ENCODE measurements at regions not wholly inside any gene's neighbourhood (a gene's known extent, or its start where the extent isn't known, plus 50 kb on each side); places are given as distances from the start of the nearest gene placed in this dataset.
"Not testable (repeated sequence)": the region's sequence is repeated elsewhere in the genome, so short reads cannot be mapped to it uniquely, and the experiment has no call there.

DNA sequence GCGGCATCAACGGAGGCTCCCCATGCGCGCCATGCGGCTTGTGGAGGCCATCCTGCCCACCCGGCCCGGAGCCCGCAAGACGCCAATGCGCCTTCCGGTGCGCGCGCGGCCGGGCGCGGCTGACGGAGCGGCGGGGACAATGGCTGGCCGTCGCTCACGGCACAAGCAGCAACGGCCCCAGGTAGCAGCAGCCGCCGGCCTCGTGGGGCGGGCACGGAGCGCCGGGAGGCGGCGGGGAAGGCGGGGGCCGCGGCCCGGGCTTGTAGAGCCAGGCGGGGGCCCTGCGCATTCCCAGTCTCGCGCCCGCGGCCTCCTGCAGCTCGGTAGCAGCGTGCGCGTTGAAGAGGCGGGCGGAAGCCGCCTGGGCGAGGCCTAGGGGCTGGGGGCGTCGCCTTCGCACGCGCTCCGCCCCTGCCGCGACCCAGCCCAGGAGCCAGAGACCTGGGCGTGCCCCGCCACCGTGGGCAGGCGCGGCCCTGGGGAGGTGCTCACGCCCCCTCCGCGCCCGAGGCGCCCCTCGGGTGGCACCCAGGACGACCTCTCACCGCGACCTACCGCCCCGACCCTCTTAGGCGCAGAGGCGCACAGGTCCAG is 207.1 kb upstream of the PRKX start:
- BruUV-seq (replicated peaks); H3K79me2 ChIP-seq (ENCODE audit: low read length); H3F3A ChIP-seq (ENCODE audit: low read length, unreplicated experiment); H3K9ac ChIP-seq (ENCODE audit: low read length); H3K9me2 ChIP-seq (replicated peaks; ENCODE audit: low read length); H3K27ac ChIP-seq (ENCODE audit: low read length); H3K27me3 ChIP-seq (ENCODE audit: low read length); H3K36me3 ChIP-seq (ENCODE audit: low read depth, low read length); intact Hi-C loops (cut with micrococcal nuclease); H3K4me1 ChIP-seq (ENCODE audit: insufficient read depth, low read length); H3K4me2 ChIP-seq (ENCODE audit: low read length); H2AFZ ChIP-seq (ENCODE audit: low read length); DNase-seq; CTCF ChIA-PET; H3K9me3 ChIP-seq (ENCODE audit: low read length); POLR2A ChIA-PET (ENCODE audit: unreplicated experiment); H3K4me3 ChIP-seq (ENCODE audit: low read length); H4K20me1 ChIP-seq (ENCODE audit: low read length): not testable (repeated sequence)
- ATAC-seq, result peak; percentile 97

DNA sequence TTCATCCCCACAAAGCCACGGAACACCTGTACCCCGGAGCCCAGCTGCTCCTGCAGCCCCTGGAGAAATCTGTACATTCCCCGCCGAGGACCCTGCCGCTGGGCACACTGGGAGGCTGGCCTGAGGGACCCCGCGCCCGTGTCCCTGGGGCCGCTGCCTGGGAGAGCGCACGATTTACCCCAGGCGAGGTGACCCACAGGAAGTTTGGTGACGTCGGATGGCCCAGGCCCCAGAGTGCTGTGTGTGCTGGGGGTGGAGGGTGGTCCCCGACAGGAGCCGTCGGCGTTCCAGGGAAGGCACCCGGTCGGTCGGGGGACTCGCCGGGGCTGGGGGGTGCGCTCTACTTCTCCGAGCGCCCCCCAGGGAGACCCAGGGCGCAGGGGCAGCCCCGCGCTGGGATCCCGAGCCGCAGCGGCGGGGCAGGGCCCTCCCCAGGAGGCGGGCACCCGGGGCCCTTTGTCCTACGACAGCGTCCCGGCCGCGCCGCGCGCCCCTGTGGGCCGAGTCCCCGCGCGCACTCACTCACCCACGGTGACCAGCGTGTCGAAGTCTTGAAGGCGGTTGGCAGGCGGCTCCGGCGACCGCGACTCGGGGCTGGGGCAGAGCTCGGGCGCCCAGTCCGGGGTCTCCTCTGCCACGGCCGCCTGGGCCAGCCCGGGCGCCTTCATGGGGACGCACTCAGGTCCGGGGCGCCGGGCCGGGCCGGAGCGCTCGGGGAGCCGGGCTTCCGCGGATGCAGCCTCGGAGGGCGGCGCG is 206.4 kb upstream of the PRKX start:
- H3K27ac ChIP-seq (ENCODE audit: low read length); H3K9me3 ChIP-seq (ENCODE audit: low read length); H2AFZ ChIP-seq (ENCODE audit: low read length); H3F3A ChIP-seq (ENCODE audit: low read length, unreplicated experiment); H4K20me1 ChIP-seq (ENCODE audit: low read length); H3K9me2 ChIP-seq (replicated peaks; ENCODE audit: low read length); intact Hi-C loops (cut with micrococcal nuclease); DNase-seq; H3K79me2 ChIP-seq (ENCODE audit: low read length); H3K9ac ChIP-seq (ENCODE audit: low read length); POLR2A ChIA-PET (ENCODE audit: unreplicated experiment); H3K4me1 ChIP-seq (ENCODE audit: insufficient read depth, low read length); H3K36me3 ChIP-seq (ENCODE audit: low read depth, low read length); CTCF ChIA-PET; H3K4me2 ChIP-seq (ENCODE audit: low read length); H3K4me3 ChIP-seq (ENCODE audit: low read length); H3K27me3 ChIP-seq (ENCODE audit: low read length); BruUV-seq (replicated peaks): not testable (repeated sequence)
- peak; percentile 49 for ATAC-seq

DNA sequence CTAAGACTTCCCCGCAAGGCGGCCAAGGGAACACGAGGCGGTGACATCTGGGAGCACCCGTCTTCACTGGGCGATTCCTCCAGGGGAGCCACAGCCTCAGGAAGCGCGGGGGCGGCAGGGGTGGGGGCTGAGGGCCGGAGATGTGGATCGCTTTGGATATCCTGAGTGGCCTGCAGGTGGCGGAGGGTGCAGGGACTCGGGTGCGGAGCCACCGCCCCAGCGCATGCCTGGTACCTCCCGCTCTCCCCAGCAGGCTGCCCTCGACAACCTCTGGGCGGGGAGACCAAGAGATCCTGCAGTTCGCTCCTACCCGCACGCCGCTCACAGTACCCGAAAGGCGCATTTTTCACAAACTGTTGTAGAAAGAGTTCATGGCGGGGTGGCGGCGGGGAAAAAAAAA is 201.4 kb upstream of the PRKX start:
- BruUV-seq (replicated peaks); CTCF ChIA-PET; H4K20me1 ChIP-seq (ENCODE audit: low read length); DNase-seq; H3K36me3 ChIP-seq (ENCODE audit: low read depth, low read length); H3K27ac ChIP-seq (ENCODE audit: low read length); H3K9ac ChIP-seq (ENCODE audit: low read length); H3K27me3 ChIP-seq (ENCODE audit: low read length); H3K79me2 ChIP-seq (ENCODE audit: low read length); H3K4me3 ChIP-seq (ENCODE audit: low read length); H3K9me2 ChIP-seq (replicated peaks; ENCODE audit: low read length); POLR2A ChIA-PET (ENCODE audit: unreplicated experiment); H3K4me1 ChIP-seq (ENCODE audit: insufficient read depth, low read length); ATAC-seq; H3K4me2 ChIP-seq (ENCODE audit: low read length); H2AFZ ChIP-seq (ENCODE audit: low read length); H3F3A ChIP-seq (ENCODE audit: low read length, unreplicated experiment); H3K9me3 ChIP-seq (ENCODE audit: low read length); intact Hi-C loops (cut with micrococcal nuclease): not testable (repeated sequence)

DNA sequence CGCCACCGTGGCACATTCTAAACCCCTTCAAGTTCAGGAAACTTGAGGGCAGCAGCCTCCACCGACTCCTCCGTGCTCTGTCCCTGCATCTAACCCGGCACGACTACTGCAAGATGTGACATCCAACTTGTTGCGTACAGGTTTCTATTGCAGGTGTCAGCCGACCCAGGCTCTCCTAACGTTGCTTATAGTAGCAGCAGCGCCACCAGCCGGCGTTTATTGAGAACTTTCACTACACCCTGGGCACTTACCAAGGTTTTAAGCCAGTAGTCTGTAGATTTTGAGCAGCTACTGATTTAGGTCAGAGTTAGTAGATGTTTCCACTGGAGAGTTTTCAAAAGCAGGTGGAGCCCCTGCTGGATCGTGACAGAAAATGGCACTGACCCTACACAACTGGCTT is 200.6 kb upstream of the PRKX start:
- H3K36me3 ChIP-seq (ENCODE audit: low read depth, low read length); BruUV-seq (replicated peaks); H3K79me2 ChIP-seq (ENCODE audit: low read length); H3K4me2 ChIP-seq (ENCODE audit: low read length); H3K27me3 ChIP-seq (ENCODE audit: low read length); H2AFZ ChIP-seq (ENCODE audit: low read length); H3K9me2 ChIP-seq (replicated peaks; ENCODE audit: low read length); POLR2A ChIA-PET (ENCODE audit: unreplicated experiment); H3K9ac ChIP-seq (ENCODE audit: low read length); H3K4me3 ChIP-seq (ENCODE audit: low read length); ATAC-seq; DNase-seq; H3F3A ChIP-seq (ENCODE audit: low read length, unreplicated experiment); H3K4me1 ChIP-seq (ENCODE audit: insufficient read depth, low read length); H3K27ac ChIP-seq (ENCODE audit: low read length); H3K9me3 ChIP-seq (ENCODE audit: low read length); CTCF ChIA-PET; H4K20me1 ChIP-seq (ENCODE audit: low read length); intact Hi-C loops (cut with micrococcal nuclease): not testable (repeated sequence)

DNA sequence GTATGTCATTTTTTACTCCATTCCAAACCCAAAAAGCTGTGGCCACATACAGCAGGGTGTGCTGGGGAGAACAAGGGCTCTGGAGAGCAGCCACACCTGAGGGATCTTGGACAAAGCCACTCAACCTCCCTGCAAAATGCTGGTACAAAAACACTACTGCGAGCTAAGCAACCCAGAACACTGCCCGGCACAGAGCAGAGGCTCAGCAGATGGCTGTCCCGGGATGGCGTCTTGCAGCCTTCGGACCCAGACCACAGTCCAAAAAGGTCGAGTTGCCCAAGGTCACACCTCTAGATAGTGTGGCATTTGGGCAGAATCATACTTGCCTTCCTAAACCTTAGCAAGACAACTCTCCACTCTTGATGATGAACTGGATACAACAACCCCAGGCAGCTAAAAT is 197.6 kb upstream of the PRKX start:
- ATAC-seq; H2AFZ ChIP-seq (ENCODE audit: low read length); BruUV-seq (replicated peaks); H3K4me3 ChIP-seq (ENCODE audit: low read length); H3K79me2 ChIP-seq (ENCODE audit: low read length); H3K27me3 ChIP-seq (ENCODE audit: low read length); H3K4me2 ChIP-seq (ENCODE audit: low read length); H3K9ac ChIP-seq (ENCODE audit: low read length); H3K9me3 ChIP-seq (ENCODE audit: low read length); CTCF ChIA-PET; H3K36me3 ChIP-seq (ENCODE audit: low read depth, low read length); H3K27ac ChIP-seq (ENCODE audit: low read length); POLR2A ChIA-PET (ENCODE audit: unreplicated experiment); intact Hi-C loops (cut with micrococcal nuclease); H3F3A ChIP-seq (ENCODE audit: low read length, unreplicated experiment); H3K9me2 ChIP-seq (replicated peaks; ENCODE audit: low read length); H3K4me1 ChIP-seq (ENCODE audit: insufficient read depth, low read length); DNase-seq; H4K20me1 ChIP-seq (ENCODE audit: low read length): not testable (repeated sequence)

DNA sequence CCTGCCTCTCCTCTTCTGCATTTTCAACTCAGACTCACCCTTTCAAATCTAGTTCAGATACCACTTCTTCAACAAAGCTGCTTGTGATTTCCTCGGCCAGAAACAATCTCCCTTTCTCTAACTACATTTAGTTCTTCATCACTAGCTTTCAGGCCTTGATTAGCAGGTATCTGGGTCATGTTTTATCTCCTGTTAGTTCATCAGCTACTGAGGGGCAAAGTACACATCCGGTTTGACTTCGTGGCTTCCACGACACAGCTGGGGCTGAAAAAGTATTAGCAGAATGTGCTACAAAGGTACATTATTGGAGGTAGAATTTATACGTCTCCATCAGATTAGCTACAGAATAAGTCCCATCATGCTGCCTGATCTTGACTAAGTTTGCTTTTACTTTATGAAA is 197.2 kb upstream of the PRKX start:
- intact Hi-C loops (cut with micrococcal nuclease); H4K20me1 ChIP-seq (ENCODE audit: low read length); H3F3A ChIP-seq (ENCODE audit: low read length, unreplicated experiment); H3K27ac ChIP-seq (ENCODE audit: low read length); H2AFZ ChIP-seq (ENCODE audit: low read length); H3K79me2 ChIP-seq (ENCODE audit: low read length); CTCF ChIA-PET; H3K27me3 ChIP-seq (ENCODE audit: low read length); ATAC-seq; H3K9me2 ChIP-seq (replicated peaks; ENCODE audit: low read length); POLR2A ChIA-PET (ENCODE audit: unreplicated experiment); H3K4me2 ChIP-seq (ENCODE audit: low read length); DNase-seq; H3K36me3 ChIP-seq (ENCODE audit: low read depth, low read length); H3K4me1 ChIP-seq (ENCODE audit: insufficient read depth, low read length); H3K9me3 ChIP-seq (ENCODE audit: low read length); BruUV-seq (replicated peaks); H3K9ac ChIP-seq (ENCODE audit: low read length); H3K4me3 ChIP-seq (ENCODE audit: low read length): not testable (repeated sequence)
